ENCODE measurements at regions not wholly inside any gene's neighbourhood (a gene's known extent, or its start where the extent isn't known, plus 50 kb on each side); places are given as distances from the start of the nearest gene placed in this dataset.
"Not testable (repeated sequence)": the region's sequence is repeated elsewhere in the genome, so short reads cannot be mapped to it uniquely, and the experiment has no call there.

- DNase-seq (ENCODE audit: low spot score): no peak
Measured at GRCh38 chr6:139473731-139474130, 99.3 kb upstream of the CITED2 start.

DNA sequence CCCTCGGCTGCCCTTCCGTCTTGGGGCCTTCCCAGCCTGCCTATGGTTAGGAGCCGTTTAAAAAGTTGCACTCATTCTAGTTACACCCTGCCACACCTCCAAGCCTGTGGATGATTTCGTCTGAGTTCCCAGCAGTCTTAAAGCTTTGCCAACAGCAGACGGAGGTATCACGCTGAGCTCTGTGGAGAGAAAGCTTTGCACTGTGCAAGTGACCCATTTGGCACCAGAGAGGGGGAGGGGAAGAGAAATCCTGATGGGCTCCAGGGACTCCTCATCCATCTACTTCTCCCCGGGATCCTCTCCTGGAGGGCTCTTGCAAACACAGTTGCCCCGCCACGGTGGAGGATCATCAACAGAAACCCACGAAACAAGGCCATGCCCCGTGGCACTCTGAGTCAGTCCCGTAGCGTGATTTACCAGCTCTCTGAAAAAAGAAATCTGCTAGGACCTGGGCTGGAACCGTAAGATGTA lies 98.8 kb upstream of the CITED2 start:
- no peak for DNase-seq (ENCODE audit: low spot score)

DNA sequence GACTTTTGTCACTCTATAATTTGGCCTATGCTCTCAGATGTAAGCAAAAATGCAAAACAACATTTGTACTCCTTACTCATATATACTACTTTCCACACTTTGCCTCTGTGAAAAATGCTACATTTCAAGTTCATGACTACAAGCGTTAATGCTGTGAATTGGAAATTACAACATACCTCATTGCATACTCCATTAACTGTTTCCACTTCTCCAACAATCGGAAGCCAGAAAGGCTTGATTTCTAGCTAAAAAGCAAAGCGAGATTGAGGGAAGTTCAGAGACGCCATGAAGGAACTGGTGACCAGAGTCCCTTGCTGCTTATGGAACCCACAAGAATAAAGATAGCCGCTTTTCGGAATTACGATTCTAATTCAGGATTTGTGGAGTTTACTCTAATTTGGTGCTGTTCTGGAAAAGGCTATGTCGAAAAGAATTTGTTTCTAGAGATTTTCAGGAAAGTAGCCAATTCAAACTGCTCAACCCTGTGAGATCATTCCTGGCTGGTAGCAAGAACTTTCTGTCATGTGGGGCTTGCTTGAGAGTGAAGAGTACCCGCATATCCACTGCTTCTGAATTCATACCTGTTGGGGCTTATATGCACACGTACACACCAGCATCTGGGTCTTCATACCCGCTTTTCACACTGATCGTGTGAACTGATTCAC lies 98.0 kb upstream of the CITED2 start:
- no peak for DNase-seq (ENCODE audit: low spot score)

DNA sequence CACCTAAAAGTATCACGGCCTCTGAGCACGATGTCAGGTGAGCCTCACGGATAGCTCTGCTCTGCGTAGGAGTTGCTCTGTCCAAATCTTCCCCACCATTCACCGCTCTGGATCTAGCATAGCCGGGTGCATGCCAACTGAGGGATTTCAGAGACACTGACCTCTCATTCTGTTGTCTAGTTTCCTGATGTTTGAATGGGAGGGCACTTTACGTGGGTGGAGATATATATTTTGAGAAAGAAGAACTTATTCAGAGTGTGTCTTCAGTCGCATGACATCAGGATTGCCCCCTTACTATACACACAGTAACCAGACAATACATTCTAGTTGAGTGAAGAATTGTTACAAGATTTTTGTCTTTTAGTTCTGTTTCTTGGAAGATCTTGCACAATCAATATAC lies 96.5 kb upstream of the CITED2 start:
- no peak for DNase-seq (ENCODE audit: low spot score)

DNA sequence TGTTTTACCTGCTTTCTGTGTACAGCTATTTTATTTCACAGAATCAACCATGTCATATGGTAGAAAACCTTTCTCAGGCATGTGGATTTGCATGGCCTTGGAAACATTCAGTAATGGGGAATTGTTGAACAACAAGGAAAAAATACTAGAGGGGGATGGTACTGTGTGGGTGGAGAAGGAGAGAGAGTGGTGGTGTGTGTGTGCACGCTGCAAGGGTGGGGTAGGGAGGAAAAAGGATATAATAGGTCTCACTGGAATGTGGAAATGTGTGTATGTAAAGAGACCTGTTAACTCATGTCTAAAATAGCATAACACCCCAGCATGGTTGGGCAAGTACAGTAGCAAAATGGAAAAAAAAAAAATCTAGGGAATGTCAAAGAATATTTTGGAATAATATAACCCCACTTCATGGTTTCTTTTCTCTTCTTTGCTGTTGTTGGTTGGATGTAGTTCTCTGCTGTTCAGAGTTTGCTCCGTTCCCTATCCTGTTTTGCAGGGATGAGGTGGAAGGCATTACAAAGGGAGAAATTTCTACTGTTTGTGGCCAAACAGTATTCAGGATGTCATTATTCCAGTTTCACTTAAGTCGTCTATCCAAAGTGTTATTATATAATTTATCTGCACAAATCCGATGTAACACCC lies 93.9 kb upstream of the CITED2 start:
- DNase-seq (ENCODE audit: low spot score): no peak

DNA sequence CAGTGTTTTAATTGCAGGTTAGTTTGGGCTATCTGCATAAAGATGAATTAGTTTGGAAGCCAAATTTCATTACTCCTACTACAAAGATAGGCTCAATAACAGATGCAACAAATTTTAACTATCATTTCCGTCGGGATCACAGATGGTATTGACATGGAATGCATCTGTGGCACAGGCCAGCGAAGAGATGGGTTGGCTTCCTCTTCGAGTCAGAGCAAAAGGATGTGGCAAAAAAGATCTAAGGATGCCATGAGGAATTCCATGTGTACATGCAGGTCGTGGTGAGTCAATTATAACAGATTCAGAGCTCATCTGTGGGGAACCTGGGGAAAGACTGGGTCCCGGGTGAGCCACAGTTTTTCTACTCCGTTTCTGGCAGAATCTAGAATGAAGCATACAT lies 83.0 kb upstream of the CITED2 start:
- DNase-seq (ENCODE audit: low spot score): no peak

DNA sequence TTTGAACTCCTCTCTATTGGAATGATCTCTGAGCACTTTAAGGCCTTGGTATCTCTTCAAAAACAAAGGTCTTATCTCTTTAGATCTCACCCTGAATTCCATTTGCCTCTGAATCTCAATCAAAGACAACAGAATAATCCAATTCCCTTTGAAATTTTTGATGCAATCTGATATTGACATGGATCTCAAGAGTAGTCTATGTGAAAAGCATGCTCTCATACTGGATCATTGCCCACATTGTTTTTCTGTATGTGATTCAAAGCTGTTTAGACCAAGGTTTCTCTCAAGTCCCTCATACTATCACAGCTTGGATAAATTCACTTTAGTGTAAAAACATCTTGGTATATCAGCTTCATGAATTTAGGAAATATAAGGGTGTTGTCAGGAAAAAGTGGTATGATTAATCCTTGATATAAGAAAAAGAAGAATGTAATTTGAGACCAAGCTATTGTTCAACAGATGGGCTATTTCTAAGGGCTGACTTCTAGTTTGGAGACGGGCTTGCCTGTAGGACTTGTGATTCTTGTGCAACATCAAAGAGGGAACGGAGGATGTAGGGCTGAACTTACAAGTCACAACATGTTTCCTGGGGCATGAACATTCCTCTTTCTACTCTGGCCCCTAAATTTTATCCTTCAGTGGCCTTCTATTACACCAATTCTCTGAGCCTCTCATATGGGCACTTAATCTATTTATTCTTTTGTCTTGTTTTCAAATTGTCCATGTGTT lies 77.9 kb upstream of the CITED2 start:
- DNase-seq (ENCODE audit: low spot score): no peak

DNA sequence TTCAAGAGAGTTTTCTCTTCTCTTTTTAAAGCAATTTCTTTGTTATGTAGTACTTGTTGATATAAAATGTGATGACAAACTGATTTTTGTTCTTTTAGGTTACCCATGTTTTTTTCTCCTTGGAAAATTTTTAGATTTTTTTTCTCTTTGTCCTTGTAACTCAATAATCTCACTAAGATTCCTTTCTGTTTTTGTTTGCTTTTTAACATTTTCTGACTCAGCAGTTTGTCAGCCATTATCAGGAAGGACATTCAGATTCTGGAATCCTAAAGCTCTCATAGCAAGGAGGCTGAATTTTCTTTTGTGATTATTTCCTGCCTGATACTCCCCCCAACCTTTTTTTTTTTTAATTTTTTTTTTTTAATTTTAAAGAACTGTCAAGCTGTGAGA lies 75.2 kb upstream of the CITED2 start:
- no peak for DNase-seq (ENCODE audit: low spot score)

GRCh38 chr6:139448998-139449610 lies 74.7 kb upstream of the CITED2 start:
- no peak for DNase-seq (ENCODE audit: low spot score)

DNA sequence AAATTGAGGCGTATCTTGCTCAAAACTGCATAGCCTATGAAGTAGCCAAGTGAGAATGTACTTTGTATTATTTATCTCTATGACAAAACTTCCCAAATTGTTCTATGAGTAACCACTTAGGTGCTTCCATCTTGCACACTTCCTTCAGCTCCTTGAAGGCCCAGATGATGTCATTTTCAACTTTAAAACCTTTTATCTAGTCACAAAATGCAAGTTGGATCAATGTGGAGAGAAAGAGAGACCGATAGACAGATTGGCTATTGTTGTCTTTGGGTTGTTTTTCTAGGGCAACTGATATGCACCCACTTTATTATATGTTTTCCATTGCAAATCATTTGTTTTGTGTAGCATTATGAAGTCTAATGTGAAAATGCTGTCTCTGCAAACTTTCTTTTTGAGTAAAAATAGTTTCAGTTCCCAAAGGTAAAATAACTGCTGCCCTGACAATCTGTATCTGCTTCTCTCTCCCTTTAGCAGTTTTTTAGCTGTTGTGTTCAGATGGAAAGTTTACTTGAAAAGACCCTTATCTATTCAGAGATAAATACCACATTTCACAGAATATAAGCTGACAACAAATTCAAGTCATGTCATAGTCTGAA lies 73.7 kb upstream of the CITED2 start:
- DNase-seq (ENCODE audit: low spot score): no peak

DNA sequence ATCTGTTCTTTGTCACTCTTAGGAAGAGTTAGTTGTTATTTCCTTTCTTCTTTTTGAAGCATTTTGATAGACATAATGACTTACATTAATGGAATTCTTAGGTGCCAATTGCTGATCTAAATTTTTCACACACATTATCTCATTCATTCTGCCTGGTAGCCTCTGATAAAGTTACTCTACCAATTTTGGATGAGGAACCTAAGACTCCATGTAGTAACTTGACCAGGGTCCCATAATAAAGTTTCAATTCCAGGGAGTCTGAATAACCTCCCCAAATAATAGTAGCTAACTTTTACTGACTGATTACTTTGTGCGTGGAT lies 73.2 kb upstream of the CITED2 start:
- DNase-seq (ENCODE audit: low spot score): no peak

DNA sequence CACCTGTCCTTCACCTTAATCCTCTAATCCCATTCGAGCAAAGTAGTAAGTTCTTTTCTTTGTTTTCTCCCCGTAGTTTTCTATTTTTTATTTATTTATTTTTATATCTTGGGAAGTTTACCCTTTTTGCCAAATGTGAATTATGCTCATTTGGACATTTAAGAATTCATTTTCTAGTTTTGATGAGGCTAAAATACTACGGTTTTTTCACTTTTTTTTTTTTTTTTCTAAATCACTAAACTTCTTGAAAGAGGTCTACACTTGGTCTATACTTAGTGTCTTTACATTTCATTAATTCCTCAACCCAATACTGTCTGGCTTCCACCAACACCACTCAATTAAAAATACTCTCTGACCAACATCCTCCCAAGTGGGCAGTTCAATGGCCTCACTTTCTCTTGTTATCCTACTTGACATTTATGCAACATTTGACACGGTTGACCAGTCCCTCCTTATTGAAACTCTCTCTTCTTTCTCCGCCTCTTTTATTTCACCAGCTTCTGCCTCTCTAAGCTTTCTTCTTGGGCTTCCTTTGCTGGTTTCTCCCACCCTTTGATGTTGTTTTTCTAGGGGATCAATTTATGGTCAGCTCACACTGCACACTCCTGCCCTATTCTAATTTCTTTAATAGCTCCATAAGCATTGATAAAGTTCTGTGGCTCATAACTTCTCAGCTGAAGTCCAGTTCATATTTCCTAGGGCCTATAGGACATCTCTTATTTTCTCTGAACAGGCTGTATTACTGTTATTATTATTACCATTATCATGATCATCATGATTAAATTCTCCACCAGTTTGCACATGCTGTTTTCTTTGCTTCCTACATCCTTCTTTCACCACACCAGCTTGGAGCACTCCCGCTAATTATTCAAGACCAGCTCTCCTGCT lies 72.6 kb upstream of the CITED2 start:
- no peak for DNase-seq (ENCODE audit: low spot score)

DNA sequence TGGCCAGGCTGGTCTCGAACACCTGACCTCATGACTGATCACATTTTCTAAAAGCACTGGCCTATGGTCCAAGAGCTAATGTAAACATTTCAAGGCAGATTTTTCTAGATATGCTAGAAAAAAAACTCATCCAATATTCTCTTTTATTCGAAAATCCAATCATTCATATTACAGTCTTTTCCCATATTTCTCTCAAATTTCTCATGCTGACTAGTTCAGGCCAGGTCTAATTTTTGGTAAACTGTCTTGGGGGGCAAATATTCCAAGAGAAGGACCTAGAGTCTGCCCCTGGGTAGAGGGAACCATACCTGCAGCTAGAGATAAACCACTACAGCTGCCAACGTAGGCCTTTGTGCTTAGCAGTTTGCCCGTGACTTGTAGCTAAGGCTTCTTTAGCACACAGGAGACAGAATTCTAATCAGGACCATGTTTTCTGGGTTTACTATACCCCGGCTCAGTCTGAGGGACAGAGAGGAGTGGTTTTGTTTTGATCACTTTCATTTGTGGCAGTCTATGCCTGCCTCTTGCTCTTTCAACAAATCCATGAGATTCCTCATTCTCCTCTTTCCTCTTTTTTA lies 71.8 kb upstream of the CITED2 start:
- no peak for DNase-seq (ENCODE audit: low spot score)

GRCh38 chr6:139444273-139444787 lies 69.9 kb upstream of the CITED2 start:
- not testable (repeated sequence) for DNase-seq (ENCODE audit: low spot score)

DNA sequence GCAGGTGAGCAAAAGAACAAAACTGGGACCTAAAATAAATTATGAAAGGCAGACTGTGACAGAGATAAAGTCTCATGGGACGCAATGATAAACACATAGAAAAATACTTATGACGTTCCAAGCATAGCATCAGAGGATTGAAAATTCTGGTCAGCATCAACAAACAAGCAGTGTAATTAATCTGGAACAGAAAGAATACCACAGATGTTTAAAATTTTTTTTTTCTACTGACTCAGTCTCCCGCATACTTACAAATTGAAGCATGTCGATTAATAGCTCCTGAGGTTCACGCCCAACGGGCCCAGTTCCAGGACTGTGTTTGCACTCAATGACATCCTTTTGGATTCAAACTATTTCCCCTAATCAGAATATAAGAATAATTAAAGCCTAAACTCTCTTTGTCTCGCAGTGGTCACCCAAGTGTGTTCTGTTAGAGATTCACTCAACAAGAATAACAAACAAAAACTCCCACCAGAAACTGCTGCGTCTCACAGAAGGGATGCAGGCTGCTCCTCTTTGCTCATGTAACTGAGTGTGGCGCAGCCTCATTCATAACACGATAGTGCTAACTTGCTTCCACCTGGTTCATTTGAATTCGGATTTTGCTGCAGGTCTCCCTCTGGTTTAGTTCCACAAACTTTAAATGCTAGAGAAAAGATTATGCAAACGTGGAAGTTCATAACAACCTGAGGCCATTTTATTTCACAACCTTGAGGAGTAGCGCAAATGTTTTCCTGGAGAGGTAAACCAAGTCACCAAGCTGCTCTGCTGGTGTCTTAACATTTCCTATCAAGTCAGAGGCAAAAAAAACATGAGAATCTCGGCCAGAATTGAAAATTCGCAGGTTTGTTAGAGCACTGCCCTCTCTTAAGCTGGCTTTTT lies 69.0 kb upstream of the CITED2 start:
- no peak for DNase-seq (ENCODE audit: low spot score)

- no peak for DNase-seq (ENCODE audit: low spot score)
Measured at GRCh38 chr6:139442188-139442671, 67.8 kb upstream of the CITED2 start.

GRCh38 chr6:139439349-139439748 lies 64.9 kb upstream of the CITED2 start:
- DNase-seq (ENCODE audit: low spot score): no peak

DNA sequence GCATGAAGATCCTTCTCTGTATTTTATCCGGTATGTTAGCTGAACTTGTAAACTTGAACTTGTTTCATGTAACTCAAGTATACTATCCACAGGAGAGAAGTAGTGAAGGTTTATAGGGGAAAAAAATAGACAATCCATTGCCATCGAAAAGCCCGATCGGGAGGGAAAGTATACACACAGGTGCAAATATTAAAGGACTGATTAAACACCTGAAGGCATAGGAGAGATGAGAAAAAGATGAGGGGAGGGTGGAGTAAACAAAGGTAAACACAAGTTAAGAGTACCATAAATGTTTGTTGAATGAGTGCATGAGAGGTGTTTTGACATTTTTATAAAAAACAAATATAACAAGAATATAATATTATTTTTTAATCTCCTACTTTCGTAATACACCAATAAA lies 64.3 kb upstream of the CITED2 start:
- DNase-seq (ENCODE audit: low spot score): no peak

DNA sequence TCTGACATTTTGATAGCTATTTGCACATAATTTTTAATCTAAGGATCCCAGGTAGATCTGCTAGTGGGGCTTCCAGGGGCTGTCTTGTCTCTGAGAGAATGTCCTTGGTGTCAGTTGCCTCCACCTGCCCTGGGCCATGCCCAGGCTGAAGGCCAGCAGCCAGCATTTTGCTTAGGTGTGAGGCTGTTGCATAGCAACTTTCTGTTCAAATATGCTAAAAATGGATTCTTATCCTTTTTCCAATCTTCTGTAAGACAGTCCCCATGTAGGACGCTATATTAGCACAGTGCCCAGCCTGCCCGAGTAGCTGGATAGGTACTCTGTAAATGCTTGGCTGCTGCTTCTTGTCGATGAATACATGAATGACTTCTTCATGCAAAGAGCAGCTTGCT lies 62.5 kb upstream of the CITED2 start:
- no peak for DNase-seq (ENCODE audit: low spot score)

All from D341Med (cell line).